ENCODE measurements at regions not wholly inside any gene's neighbourhood (a gene's known extent, or its start where the extent isn't known, plus 50 kb on each side); places are given as distances from the start of the nearest gene placed in this dataset.

GRCh38 chr4:71659979-71660378 lies 123.9 kb downstream of the GC start:
- TF ChIP-seq CREM (CRISPR knock-in tag; IDR thresholded peaks at IDR 0.05) (no peak), ATF3 (CRISPR knock-in tag; conservative IDR thresholded peaks at IDR 0.05) (no peak), TEAD4 (CRISPR knock-in tag; IDR thresholded peaks at IDR 0.05) (no peak), ATF2 (CRISPR knock-in tag; IDR thresholded peaks at IDR 0.05; ENCODE audit: borderline replicate concordance, low read depth) (no peak), STAT6 (CRISPR knock-in tag; conservative IDR thresholded peaks at IDR 0.05; ENCODE audit: low read depth) (no peak), CTCF (IDR thresholded peaks at IDR 0.05) (no peak), CREB1 (CRISPR knock-in tag; IDR thresholded peaks at IDR 0.05) (no peak), SMAD4 (CRISPR knock-in tag; IDR thresholded peaks at IDR 0.05) (no peak)

All from WTC11 (cell line).